SK-N-SH treated with all-trans-retinoic acid at 6 μM for 48 hours (cell line): ENCODE measurements at regions not wholly inside any gene's neighbourhood (a gene's known extent, or its start where the extent isn't known, plus 50 kb on each side); places are given as distances from the start of the nearest gene placed in this dataset.

ENCODE experiments used
- ATAC-seq: fragments of 200-7000 bp; cut with Tn5 transposase; 3 replicates; pipeline ENCODE4 v1.9.1; 2020; ENCODE audit warnings: mild to moderate bottlenecking, moderate library complexity
- ARNTL ChIP-seq: fragments of 450-650 bp; formaldehyde crosslinking; IDR thresholded peaks from 2 replicates; pipeline ENCODE4 v1.5.0; 2020; ENCODE audit warnings: low read depth, mild to moderate bottlenecking, moderate library complexity, borderline replicate concordance
- BACH2 ChIP-seq: fragments of 250-450 bp; sonication (Bioruptor Pico); IDR thresholded peaks from 2 replicates; pipeline ENCODE4 v1.9.0; 2021; ENCODE audit warnings: mild to moderate bottlenecking, borderline replicate concordance
- CSDC2 ChIP-seq: fragments of 250-450 bp; sonication (Bioruptor Pico); IDR thresholded peaks from 2 replicates; pipeline ENCODE4 v1.5.0; 2020; ENCODE audit warnings: mild to moderate bottlenecking, moderate library complexity
- ESRRG ChIP-seq: fragments of 250-450 bp; sonication (Bioruptor Pico); IDR thresholded peaks from 2 replicates; pipeline ENCODE4 v1.6.1; 2021; ENCODE audit warnings: mild to moderate bottlenecking
- GLIS3 ChIP-seq: fragments of 250-450 bp; sonication (Bioruptor Pico); IDR thresholded peaks from 2 replicates; pipeline ENCODE4 v1.5.0; 2020; ENCODE audit warnings: mild to moderate bottlenecking, moderate library complexity
- ISL1 ChIP-seq: fragments of 250-450 bp; sonication (Bioruptor Pico); IDR thresholded peaks from 2 replicates; pipeline ENCODE4 v2.1.2; 2022; ENCODE audit warnings: mild to moderate bottlenecking, moderate library complexity
- OSR1 ChIP-seq: fragments of 250-450 bp; sonication (Bioruptor Pico); IDR thresholded peaks from 2 replicates; pipeline ENCODE4 v1.8.0; 2022; ENCODE audit warnings: moderate library complexity, mild to moderate bottlenecking, inconsistent platforms
- PPARA ChIP-seq: fragments of 250-450 bp; sonication (Bioruptor Pico); IDR thresholded peaks from 2 replicates; pipeline ENCODE4 v1.5.0; 2020; ENCODE audit warnings: mild to moderate bottlenecking, borderline replicate concordance
- RARB ChIP-seq: fragments of 250-450 bp; sonication (Bioruptor Pico); IDR thresholded peaks from 2 replicates; pipeline ENCODE4 v1.8.0; 2021; ENCODE audit warnings: mild to moderate bottlenecking, moderate library complexity
- TCF4 ChIP-seq: fragments of 250-450 bp; sonication (Bioruptor Pico); IDR thresholded peaks from 2 replicates; pipeline ENCODE4 v1.8.0; 2021; ENCODE audit warnings: mild to moderate bottlenecking, moderate library complexity, borderline replicate concordance
- TOX ChIP-seq: fragments of 250-450 bp; sonication (Bioruptor Pico); IDR thresholded peaks from 2 replicates; pipeline ENCODE4 v1.8.0; 2021; ENCODE audit warnings: mild to moderate bottlenecking, moderate library complexity, borderline replicate concordance
- ZFP3 ChIP-seq: fragments of 250-450 bp; sonication (Bioruptor Pico); IDR thresholded peaks from 2 replicates; pipeline ENCODE4 v1.5.0; 2020; ENCODE audit warnings: mild to moderate bottlenecking, moderate library complexity
- ZFP30 ChIP-seq: fragments of 450-650 bp; formaldehyde crosslinking; IDR thresholded peaks from 2 replicates; pipeline ENCODE4 v1.5.0; 2022; ENCODE audit warnings: mild to moderate bottlenecking, moderate library complexity
- ZNF565 ChIP-seq: fragments of 450-650 bp; formaldehyde crosslinking; conservative IDR thresholded peaks from 2 replicates; pipeline ENCODE4 v1.5.0; 2020; ENCODE audit warnings: low read depth, mild to moderate bottlenecking, moderate library complexity
- ZNF70 ChIP-seq: fragments of 450-650 bp; formaldehyde crosslinking; IDR thresholded peaks from 2 replicates; pipeline ENCODE4 v1.5.0; 2020; ENCODE audit warnings: mild to moderate bottlenecking, moderate library complexity
- ZNF8 ChIP-seq: fragments of 450-650 bp; formaldehyde crosslinking; IDR thresholded peaks from 2 replicates; pipeline ENCODE4 v1.5.0; 2020; ENCODE audit warnings: mild to moderate bottlenecking, moderate library complexity
- TF ChIP-seq, protein P1 (sequence below): fragments of 250-450 bp; sonication (Bioruptor Pico); IDR thresholded peaks from 2 replicates; pipeline ENCODE4 v1.8.0; 2021; ENCODE audit warnings: low read depth, mild to moderate bottlenecking, moderate library complexity, borderline replicate concordance
- TF ChIP-seq, protein P2 (sequence below): fragments of 250-450 bp; sonication (Bioruptor Pico); IDR thresholded peaks from 2 replicates; pipeline ENCODE4 v1.5.1; 2020; ENCODE audit warnings: low read depth, mild to moderate bottlenecking, moderate library complexity
- TF ChIP-seq, protein P3 (sequence below): fragments of 250-450 bp; sonication (Bioruptor Pico); IDR thresholded peaks from 2 replicates; pipeline ENCODE4 v1.5.1; 2021; ENCODE audit warnings: mild to moderate bottlenecking, moderate library complexity
- TF ChIP-seq, protein P4 (sequence below): fragments of 250-450 bp; sonication (Bioruptor Pico); IDR thresholded peaks from 2 replicates; pipeline ENCODE4 v1.8.0; 2020; ENCODE audit warnings: mild to moderate bottlenecking, moderate library complexity, borderline replicate concordance
- TF ChIP-seq, protein P5 (sequence below): fragments of 250-450 bp; sonication (Bioruptor Pico); IDR thresholded peaks from 2 replicates; pipeline ENCODE4 v1.5.0; 2020; ENCODE audit warnings: mild to moderate bottlenecking, moderate library complexity

- TF ChIP-seq ISL1 (CRISPR knock-in tag), result no peak
- no peak for TF ChIP-seq ZNF565 (CRISPR knock-in tag)
- TF ChIP-seq, protein P1, sequence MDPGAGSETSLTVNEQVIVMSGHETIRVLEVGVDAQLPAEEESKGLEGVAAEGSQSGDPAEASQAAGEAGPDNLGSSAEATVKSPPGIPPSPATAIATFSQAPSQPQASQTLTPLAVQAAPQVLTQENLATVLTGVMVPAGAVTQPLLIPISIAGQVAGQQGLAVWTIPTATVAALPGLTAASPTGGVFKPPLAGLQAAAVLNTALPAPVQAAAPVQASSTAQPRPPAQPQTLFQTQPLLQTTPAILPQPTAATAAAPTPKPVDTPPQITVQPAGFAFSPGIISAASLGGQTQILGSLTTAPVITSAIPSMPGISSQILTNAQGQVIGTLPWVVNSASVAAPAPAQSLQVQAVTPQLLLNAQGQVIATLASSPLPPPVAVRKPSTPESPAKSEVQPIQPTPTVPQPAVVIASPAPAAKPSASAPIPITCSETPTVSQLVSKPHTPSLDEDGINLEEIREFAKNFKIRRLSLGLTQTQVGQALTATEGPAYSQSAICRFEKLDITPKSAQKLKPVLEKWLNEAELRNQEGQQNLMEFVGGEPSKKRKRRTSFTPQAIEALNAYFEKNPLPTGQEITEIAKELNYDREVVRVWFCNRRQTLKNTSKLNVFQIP (CRISPR knock-in tag), result no peak
- TF ChIP-seq PPARA (CRISPR knock-in tag), result no peak
- no peak for TF ChIP-seq ESRRG (CRISPR knock-in tag)
- no peak for TF ChIP-seq ARNTL
- TF ChIP-seq TCF4 (CRISPR knock-in tag), result no peak
- TF ChIP-seq, protein P2, sequence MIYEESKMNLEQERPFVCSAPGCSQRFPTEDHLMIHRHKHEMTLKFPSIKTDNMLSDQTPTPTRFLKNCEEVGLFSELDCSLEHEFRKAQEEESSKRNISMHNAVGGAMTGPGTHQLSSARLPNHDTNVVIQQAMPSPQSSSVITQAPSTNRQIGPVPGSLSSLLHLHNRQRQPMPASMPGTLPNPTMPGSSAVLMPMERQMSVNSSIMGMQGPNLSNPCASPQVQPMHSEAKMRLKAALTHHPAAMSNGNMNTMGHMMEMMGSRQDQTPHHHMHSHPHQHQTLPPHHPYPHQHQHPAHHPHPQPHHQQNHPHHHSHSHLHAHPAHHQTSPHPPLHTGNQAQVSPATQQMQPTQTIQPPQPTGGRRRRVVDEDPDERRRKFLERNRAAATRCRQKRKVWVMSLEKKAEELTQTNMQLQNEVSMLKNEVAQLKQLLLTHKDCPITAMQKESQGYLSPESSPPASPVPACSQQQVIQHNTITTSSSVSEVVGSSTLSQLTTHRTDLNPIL, result no peak
- no peak for TF ChIP-seq BACH2
- TF ChIP-seq, protein P3, sequence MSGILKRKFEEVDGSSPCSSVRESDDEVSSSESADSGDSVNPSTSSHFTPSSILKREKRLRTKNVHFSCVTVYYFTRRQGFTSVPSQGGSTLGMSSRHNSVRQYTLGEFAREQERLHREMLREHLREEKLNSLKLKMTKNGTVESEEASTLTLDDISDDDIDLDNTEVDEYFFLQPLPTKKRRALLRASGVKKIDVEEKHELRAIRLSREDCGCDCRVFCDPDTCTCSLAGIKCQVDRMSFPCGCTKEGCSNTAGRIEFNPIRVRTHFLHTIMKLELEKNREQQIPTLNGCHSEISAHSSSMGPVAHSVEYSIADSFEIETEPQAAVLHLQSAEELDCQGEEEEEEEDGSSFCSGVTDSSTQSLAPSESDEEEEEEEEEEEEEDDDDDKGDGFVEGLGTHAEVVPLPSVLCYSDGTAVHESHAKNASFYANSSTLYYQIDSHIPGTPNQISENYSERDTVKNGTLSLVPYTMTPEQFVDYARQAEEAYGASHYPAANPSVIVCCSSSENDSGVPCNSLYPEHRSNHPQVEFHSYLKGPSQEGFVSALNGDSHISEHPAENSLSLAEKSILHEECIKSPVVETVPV (CRISPR knock-in tag), result no peak
- TF ChIP-seq GLIS3, result no peak
- no peak for TF ChIP-seq ZFP30 (CRISPR knock-in tag)
- TF ChIP-seq CSDC2 (CRISPR knock-in tag), result no peak
- TF ChIP-seq ZNF8 (CRISPR knock-in tag), result no peak
- TF ChIP-seq TOX, result no peak
- TF ChIP-seq ZNF70, result no peak
- TF ChIP-seq, protein P4, sequence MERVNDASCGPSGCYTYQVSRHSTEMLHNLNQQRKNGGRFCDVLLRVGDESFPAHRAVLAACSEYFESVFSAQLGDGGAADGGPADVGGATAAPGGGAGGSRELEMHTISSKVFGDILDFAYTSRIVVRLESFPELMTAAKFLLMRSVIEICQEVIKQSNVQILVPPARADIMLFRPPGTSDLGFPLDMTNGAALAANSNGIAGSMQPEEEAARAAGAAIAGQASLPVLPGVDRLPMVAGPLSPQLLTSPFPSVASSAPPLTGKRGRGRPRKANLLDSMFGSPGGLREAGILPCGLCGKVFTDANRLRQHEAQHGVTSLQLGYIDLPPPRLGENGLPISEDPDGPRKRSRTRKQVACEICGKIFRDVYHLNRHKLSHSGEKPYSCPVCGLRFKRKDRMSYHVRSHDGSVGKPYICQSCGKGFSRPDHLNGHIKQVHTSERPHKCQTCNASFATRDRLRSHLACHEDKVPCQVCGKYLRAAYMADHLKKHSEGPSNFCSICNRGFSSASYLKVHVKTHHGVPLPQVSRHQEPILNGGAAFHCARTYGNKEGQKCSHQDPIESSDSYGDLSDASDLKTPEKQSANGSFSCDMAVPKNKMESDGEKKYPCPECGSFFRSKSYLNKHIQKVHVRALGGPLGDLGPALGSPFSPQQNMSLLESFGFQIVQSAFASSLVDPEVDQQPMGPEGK (CRISPR knock-in tag), result no peak
- TF ChIP-seq ZFP3 (CRISPR knock-in tag), result no peak
- no peak for ATAC-seq
Observed at GRCh38 chrX:114361076-114361725, 222.7 kb upstream of the HTR2C start.

DNA sequence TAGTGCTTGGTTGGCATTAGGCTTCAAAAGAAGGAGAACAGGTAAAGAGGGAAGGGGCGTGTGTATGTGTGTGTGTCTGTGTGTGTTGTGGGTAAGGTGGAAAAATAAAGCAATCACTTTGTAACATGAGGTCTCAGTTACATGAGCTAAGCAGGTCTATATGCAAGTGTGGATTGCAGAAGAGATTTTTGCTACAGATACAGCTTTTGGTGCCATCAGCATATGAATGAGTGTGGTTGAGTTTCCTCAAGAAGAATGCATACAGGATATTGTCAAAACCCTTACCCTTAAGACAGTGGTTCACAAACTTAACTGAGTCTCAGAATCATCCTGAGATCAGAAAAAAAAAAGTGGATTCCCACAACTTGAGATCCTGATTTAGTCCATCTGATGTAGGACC is 220.5 kb upstream of the HTR2C start:
- no peak for ATAC-seq

GRCh38 chrX:114365065-114365834 is 218.6 kb upstream of the HTR2C start:
- no peak for ATAC-seq
- TF ChIP-seq ARNTL (no peak), CSDC2 (CRISPR knock-in tag) (no peak), ZFP30 (CRISPR knock-in tag) (no peak), OSR1 (CRISPR knock-in tag) (no peak), ZNF565 (CRISPR knock-in tag) (no peak)
- TF ChIP-seq, protein P1 (CRISPR knock-in tag), result no peak
- TF ChIP-seq, protein P3 (CRISPR knock-in tag), result no peak
- TF ChIP-seq, protein P5, sequence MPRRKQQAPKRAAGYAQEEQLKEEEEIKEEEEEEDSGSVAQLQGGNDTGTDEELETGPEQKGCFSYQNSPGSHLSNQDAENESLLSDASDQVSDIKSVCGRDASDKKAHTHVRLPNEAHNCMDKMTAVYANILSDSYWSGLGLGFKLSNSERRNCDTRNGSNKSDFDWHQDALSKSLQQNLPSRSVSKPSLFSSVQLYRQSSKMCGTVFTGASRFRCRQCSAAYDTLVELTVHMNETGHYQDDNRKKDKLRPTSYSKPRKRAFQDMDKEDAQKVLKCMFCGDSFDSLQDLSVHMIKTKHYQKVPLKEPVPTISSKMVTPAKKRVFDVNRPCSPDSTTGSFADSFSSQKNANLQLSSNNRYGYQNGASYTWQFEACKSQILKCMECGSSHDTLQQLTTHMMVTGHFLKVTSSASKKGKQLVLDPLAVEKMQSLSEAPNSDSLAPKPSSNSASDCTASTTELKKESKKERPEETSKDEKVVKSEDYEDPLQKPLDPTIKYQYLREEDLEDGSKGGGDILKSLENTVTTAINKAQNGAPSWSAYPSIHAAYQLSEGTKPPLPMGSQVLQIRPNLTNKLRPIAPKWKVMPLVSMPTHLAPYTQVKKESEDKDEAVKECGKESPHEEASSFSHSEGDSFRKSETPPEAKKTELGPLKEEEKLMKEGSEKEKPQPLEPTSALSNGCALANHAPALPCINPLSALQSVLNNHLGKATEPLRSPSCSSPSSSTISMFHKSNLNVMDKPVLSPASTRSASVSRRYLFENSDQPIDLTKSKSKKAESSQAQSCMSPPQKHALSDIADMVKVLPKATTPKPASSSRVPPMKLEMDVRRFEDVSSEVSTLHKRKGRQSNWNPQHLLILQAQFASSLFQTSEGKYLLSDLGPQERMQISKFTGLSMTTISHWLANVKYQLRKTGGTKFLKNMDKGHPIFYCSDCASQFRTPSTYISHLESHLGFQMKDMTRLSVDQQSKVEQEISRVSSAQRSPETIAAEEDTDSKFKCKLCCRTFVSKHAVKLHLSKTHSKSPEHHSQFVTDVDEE (CRISPR knock-in tag), result no peak
- TF ChIP-seq, all 23 proteins: peak for 0

More for the DNA sequence above, 220.5 kb upstream of the HTR2C start:
- TF ChIP-seq TCF4 (CRISPR knock-in tag), result no peak
- no peak for TF ChIP-seq ZNF70
- TF ChIP-seq RARB, result no peak
- no peak for TF ChIP-seq GLIS3
- TF ChIP-seq ESRRG (CRISPR knock-in tag), result no peak
- no peak for TF ChIP-seq BACH2
- TF ChIP-seq PPARA (CRISPR knock-in tag), result no peak
